ENCODE measurements at regions not wholly inside any gene's neighbourhood (a gene's known extent, or its start where the extent isn't known, plus 50 kb on each side); places are given as distances from the start of the nearest gene placed in this dataset.

DNA sequence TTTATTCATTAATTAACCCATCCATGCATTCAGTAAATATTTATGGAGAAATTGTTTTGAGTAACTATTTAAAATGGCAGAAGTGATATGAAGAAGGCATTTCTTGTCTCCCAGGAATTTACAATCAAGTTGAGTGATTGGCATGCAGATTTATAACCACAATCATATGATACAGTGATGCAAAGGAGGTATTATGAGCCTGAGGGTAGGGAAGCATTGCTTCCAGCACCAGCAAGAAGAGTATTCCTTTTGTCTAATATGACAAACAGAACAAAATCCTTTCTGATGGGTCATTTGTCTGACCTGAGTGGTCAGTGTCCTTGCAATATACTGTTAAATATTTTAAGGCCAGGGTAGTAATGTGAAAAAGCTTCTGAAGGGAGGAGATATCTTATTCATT, 244.2 kb upstream of the RGPD4 start:
- Histone ChIP-seq H3K27me3 (ENCODE audit: insufficient read depth, low read depth) (no peaks in the 10 kb centered on the region), H4K20me1 (ENCODE audit: insufficient read depth) (peaks cover 3% of the 10 kb centered on the region; the same call in 1 of the 2 replicates), H3K9me2 (ENCODE audit: insufficient read depth) (no peaks in the 10 kb centered on the region), H3K4me1 (replicated peaks; ENCODE audit: insufficient read depth) (no peaks in the 10 kb centered on the region), H3K36me3 (ENCODE audit: low read depth) (no peaks in the 10 kb centered on the region), H3K27ac (no peak overlapping the region), H3K4me3 (no peak overlapping the region), H3K9me3 (ENCODE audit: insufficient read depth, low read depth) (no peaks in the 10 kb centered on the region), H3K79me2 (ENCODE audit: low read depth) (no peaks in the 10 kb centered on the region), H3F3A (ENCODE audit: insufficient read depth, low read depth) (no peaks in the 10 kb centered on the region), H2AFZ (no peak overlapping the region), H3K4me2 (no peak overlapping the region)
- POLR2A ChIA-PET (ENCODE audit: unreplicated experiment), result no interaction called here
- BruUV-seq (replicated peaks), result no TSS peak
- DNase-seq, result no peak
- TF ChIP-seq, protein P1, sequence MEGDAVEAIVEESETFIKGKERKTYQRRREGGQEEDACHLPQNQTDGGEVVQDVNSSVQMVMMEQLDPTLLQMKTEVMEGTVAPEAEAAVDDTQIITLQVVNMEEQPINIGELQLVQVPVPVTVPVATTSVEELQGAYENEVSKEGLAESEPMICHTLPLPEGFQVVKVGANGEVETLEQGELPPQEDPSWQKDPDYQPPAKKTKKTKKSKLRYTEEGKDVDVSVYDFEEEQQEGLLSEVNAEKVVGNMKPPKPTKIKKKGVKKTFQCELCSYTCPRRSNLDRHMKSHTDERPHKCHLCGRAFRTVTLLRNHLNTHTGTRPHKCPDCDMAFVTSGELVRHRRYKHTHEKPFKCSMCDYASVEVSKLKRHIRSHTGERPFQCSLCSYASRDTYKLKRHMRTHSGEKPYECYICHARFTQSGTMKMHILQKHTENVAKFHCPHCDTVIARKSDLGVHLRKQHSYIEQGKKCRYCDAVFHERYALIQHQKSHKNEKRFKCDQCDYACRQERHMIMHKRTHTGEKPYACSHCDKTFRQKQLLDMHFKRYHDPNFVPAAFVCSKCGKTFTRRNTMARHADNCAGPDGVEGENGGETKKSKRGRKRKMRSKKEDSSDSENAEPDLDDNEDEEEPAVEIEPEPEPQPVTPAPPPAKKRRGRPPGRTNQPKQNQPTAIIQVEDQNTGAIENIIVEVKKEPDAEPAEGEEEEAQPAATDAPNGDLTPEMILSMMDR (conservative IDR thresholded peaks at IDR 0.05), result no peak
- intact Hi-C loops (cut with micrococcal nuclease; ENCODE audit: unreplicated experiment), result no loop called here
- CTCF ChIA-PET, result no interaction called here

DNA sequence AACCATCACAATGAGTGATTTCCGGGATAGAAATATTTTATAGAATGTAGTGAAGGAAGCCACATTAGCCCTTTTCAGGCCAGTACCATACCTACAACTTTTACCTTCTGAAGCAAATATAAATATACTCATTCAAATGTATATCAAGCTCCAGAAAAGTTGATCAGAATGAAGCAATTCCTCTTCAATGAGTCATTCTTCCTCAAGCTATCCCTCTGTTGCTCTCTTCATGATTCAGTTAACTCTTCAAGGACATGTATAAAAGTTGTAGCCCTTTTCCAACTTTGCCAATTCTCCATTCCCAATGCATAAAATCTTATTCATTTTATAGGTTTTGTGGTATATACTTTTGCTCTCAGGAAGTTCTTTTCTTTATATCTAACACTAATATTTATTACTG, 242.1 kb upstream of the RGPD4 start:
- no TSS peak for BruUV-seq (replicated peaks)
- H3K27ac ChIP-seq, result no peak overlapping the region
- POLR2A ChIA-PET (ENCODE audit: unreplicated experiment), result no interaction called here

DNA sequence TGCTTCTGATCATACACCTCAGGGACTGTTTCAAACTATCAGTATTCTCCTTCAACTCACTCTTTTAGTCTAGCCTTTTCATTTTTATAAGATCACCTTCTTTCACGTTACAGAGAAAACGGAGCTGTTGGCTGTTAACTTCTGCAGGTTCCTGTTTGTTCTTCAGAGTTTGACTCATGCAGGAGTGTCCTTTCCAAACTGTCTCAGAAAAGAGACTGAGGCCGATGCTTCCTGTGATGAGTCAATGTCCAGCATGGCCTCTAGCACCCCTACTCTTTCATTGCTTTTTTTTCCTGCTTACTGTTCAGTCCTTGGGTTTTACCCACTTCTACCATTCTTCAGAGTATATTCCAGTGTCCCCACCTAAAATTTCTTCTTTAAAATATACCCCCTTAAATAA, 240.8 kb upstream of the RGPD4 start:
- ChIA-PET CTCF (no interaction called here), POLR2A (ENCODE audit: unreplicated experiment) (no interaction called here)
- H2AFZ ChIP-seq, result no peak overlapping the region
- H3F3A ChIP-seq (ENCODE audit: insufficient read depth, low read depth), result no peaks in the 10 kb centered on the region
- no peaks in the 10 kb centered on the region for H3K9me3 ChIP-seq (ENCODE audit: insufficient read depth, low read depth)
- H3K27ac ChIP-seq, result no peak overlapping the region
- peaks cover 3% of the 10 kb centered on the region; the same call in 1 of the 2 replicates for H4K20me1 ChIP-seq (ENCODE audit: insufficient read depth)
- 0 out of 2 replicates have a peak, but pooled peaks cover 5% of the 10 kb centered on the region for H3K27me3 ChIP-seq (ENCODE audit: insufficient read depth, low read depth)
- H3K36me3 ChIP-seq (ENCODE audit: low read depth), result no peaks in the 10 kb centered on the region
- BruUV-seq (replicated peaks), result no TSS peak
- no peaks in the 10 kb centered on the region for H3K4me1 ChIP-seq (replicated peaks; ENCODE audit: insufficient read depth)
- TF ChIP-seq, protein P1 (conservative IDR thresholded peaks at IDR 0.05), result no peak
- no peak for TF ChIP-seq EZH2 (IDR thresholded peaks at IDR 0.05; ENCODE audit: low read depth)
- no peak for DNase-seq
- no peaks in the 10 kb centered on the region for H3K9me2 ChIP-seq (ENCODE audit: insufficient read depth)
- H3K79me2 ChIP-seq (ENCODE audit: low read depth), result no peaks in the 10 kb centered on the region
- no peak overlapping the region for H3K4me2 ChIP-seq
- H3K4me3 ChIP-seq, result no peak overlapping the region
- intact Hi-C loops (cut with micrococcal nuclease; ENCODE audit: unreplicated experiment), result no loop called here

More for the DNA sequence above, 242.1 kb upstream of the RGPD4 start:
- H3K9me3 ChIP-seq (ENCODE audit: insufficient read depth, low read depth), result no peaks in the 10 kb centered on the region
- CTCF ChIA-PET, result no interaction called here
- DNase-seq, result no peak
- H3K36me3 ChIP-seq (ENCODE audit: low read depth), result no peaks in the 10 kb centered on the region
- intact Hi-C loops (cut with micrococcal nuclease; ENCODE audit: unreplicated experiment), result no loop called here
- H3K4me2 ChIP-seq, result no peak overlapping the region
- no peaks in the 10 kb centered on the region for H3F3A ChIP-seq (ENCODE audit: insufficient read depth, low read depth)
- H3K27me3 ChIP-seq (ENCODE audit: insufficient read depth, low read depth), result 0 out of 2 replicates have a peak, but pooled peaks cover 5% of the 10 kb centered on the region
- H2AFZ ChIP-seq, result no peak overlapping the region
- no peak for TF ChIP-seq EZH2 (IDR thresholded peaks at IDR 0.05; ENCODE audit: low read depth)
- TF ChIP-seq, protein P1 (conservative IDR thresholded peaks at IDR 0.05), result no peak
- no peaks in the 10 kb centered on the region for H3K9me2 ChIP-seq (ENCODE audit: insufficient read depth)
- peaks cover 3% of the 10 kb centered on the region; the same call in 1 of the 2 replicates for H4K20me1 ChIP-seq (ENCODE audit: insufficient read depth)
- no peak overlapping the region for H3K4me3 ChIP-seq
- H3K4me1 ChIP-seq (replicated peaks; ENCODE audit: insufficient read depth), result no peaks in the 10 kb centered on the region
- no peaks in the 10 kb centered on the region for H3K79me2 ChIP-seq (ENCODE audit: low read depth)
